Panc1 (cell line): ENCODE measurements at regions not wholly inside any gene's neighbourhood (a gene's known extent, or its start where the extent isn't known, plus 50 kb on each side); places are given as distances from the start of the nearest gene placed in this dataset.

Source experiments
- ATAC-seq: fragments of 200-7000 bp; cut with Tn5 transposase; 2 replicates; pipeline ENCODE4 v1.9.1; 2020; ENCODE audit warnings: mild to moderate bottlenecking, moderate library complexity
- BruUV-seq: library from RNA; stranded (reverse); fragments of 400-500 nt; replicated peaks from 2 replicates; lab custom pipeline; 2021; lab: Mats Ljungman, UMichigan
- CTCF ChIA-PET: fragments of 300-600 bp; sonication (Branson Sonifier 250); formaldehyde crosslinking; loops from one replicate; lab custom pipeline; 2022; ENCODE audit warnings: antibody characterized with exemption; lab: Charles Lee
- POLR2A ChIA-PET: fragments of 300-600 bp; sonication (Branson Sonifier 250); formaldehyde crosslinking; loops from one replicate; lab custom pipeline; 2022; ENCODE audit warnings: antibody characterized with exemption; lab: Charles Lee
- DNase-seq: peaks from one replicate; pipeline ENCODE4 v3.0.0-alpha.2; 2010; ENCODE audit warnings: low read depth, low spot score
- H3K27ac ChIP-seq: 2 replicates; pipeline ENCODE4 v1.5.1; 2011; ENCODE audit warnings: mild to moderate bottlenecking, low read length, inconsistent platforms
- H3K27me3 ChIP-seq: fragments of 200-500 bp; sonication (Bioruptor generic); 2 replicates; pipeline ENCODE4 v1.6.0; 2014; ENCODE audit warnings: low read length, inconsistent platforms; ENCODE audit not compliant: control insufficient read depth, insufficient read depth
- H3K36me3 ChIP-seq: fragments of 200-500 bp; sonication (Bioruptor generic); 2 replicates; pipeline ENCODE4 v1.5.1; 2014; ENCODE audit warnings: inconsistent platforms, mild to moderate bottlenecking, low read length, moderate library complexity; ENCODE audit not compliant: control insufficient read depth, insufficient read depth
- H3K4me1 ChIP-seq: 2 replicates; pipeline ENCODE4 v1.5.1; 2011; ENCODE audit warnings: inconsistent platforms, mild to moderate bottlenecking, low read length, moderate library complexity; ENCODE audit not compliant: control insufficient read depth, insufficient read depth
- H3K4me3 ChIP-seq, 2 experiments: 2 replicates each; pipeline ENCODE4 v1.5.1; 2011 to 2012; ENCODE audit warnings: low read depth in 2 of 2, low read length in 2 of 2, mild to moderate bottlenecking in 2 of 2, inconsistent platforms in 1 of 2, moderate library complexity in 1 of 2
- H3K9me3 ChIP-seq: fragments of 200-500 bp; sonication (Bioruptor generic); 2 replicates; pipeline ENCODE4 v1.5.1; 2014; ENCODE audit warnings: low read depth, mild to moderate bottlenecking, inconsistent platforms, low read length, moderate library complexity; ENCODE audit not compliant: control insufficient read depth, insufficient read depth
- CTCF ChIP-seq: fragments of 450-650 bp; IDR thresholded peaks from 2 replicates; pipeline ENCODE4 v1.5.1; 2017; ENCODE audit warnings: mild to moderate bottlenecking
- POLR2AphosphoS5 ChIP-seq: IDR thresholded peaks from 2 replicates; pipeline ENCODE4 v1.6.1; 2012; ENCODE audit warnings: mild to moderate bottlenecking, low read depth, low read length, moderate library complexity
- SIN3A ChIP-seq: IDR thresholded peaks from 2 replicates; pipeline ENCODE4 v1.6.1; 2012; ENCODE audit warnings: low read depth, mild to moderate bottlenecking, low read length, moderate library complexity, borderline replicate concordance; ENCODE audit not compliant: insufficient read depth
- TCF7L2 ChIP-seq: IDR thresholded peaks from 2 replicates; pipeline ENCODE4 v1.6.1; 2011; ENCODE audit warnings: mild to moderate bottlenecking, low read depth, low read length, inconsistent platforms
- in situ Hi-C: cut with HindIII; loops from 2 replicates; pipeline ENCODE4 v1.10.0; 2016; ENCODE audit warnings: low sequenced_read_pairs, low pct_unique_long_range_greater_than_20kb
- intact Hi-C: fragments of 100-400 bp; cut with micrococcal nuclease; formaldehyde crosslinking; loops from one replicate; pipeline ENCODE4 v1.10.0; 2022; ENCODE audit not compliant: unreplicated experiment
- TF ChIP-seq, protein P1 (sequence below), 2 experiments: IDR thresholded peaks; 2 replicates each; pipeline ENCODE4 v1.6.1; 2011 to 2012; ENCODE audit warnings: low read depth in 2 of 2, control low read depth in 1 of 2, low read length in 1 of 2, mild to moderate bottlenecking in 1 of 2, moderate library complexity in 1 of 2; ENCODE audit not compliant: insufficient read depth in 1 of 2

DNA sequence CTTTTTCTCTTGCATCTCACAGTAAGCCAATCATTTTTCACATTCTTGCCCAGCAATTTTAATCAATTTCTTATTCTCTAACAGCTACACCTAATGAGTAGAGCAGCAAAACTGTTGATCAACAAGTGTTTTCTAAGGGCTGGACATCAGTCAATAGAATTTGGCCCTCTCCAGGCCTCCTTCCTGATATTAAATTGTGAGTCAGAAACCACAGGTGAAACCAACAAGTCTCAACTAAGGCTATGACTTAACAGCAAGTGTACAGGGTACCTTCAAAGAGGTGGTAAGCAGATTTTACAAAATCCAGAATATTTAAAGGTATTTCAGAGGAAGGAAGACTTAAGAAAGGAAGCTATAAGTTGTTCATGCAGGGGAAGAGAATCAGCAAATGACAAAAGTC, 156.5 kb upstream of the ARHGAP24 start:
- Histone ChIP-seq H3K4me3 (no peak overlapping the region), H3K9me3 (no peaks in the 10 kb centered on the region; the same call in 1 of the 2 replicates), H3K27me3 (no peaks in the 10 kb centered on the region), H3K27ac (no peak overlapping the region), H3K36me3 (no peaks in the 10 kb centered on the region), H3K4me1 (no peaks in the 10 kb centered on the region)
- in situ Hi-C loops = no loop called here
- no peak for DNase-seq
- CTCF ChIA-PET = no interaction called here
- no peak for ATAC-seq
- TF ChIP-seq SIN3A (no peak), CTCF (peak; percentile 12; the same call in 1 of the 2 replicates)
- POLR2A ChIA-PET = no interaction called here
- no TSS peak for BruUV-seq
- intact Hi-C loops = no loop called here

GRCh38 chr4:85358831-85359230, 116.1 kb upstream of the ARHGAP24 start:
- H3K27ac ChIP-seq = no peak overlapping the region
- in situ Hi-C loops (no loop called here), intact Hi-C loops (no loop called here)

More at GRCh38 chr4:85358831-85359230, 116.1 kb upstream of the ARHGAP24 start:
- POLR2A ChIA-PET = no interaction called here
- CTCF ChIA-PET = no interaction called here
- Histone ChIP-seq H3K4me1 (no peaks in the 10 kb centered on the region), H3K27me3 (no peaks in the 10 kb centered on the region), H3K9me3 (no peaks in the 10 kb centered on the region), H3K36me3 (no peaks in the 10 kb centered on the region), H3K4me3 (no peak overlapping the region)
- no peak for DNase-seq
- no TSS peak for BruUV-seq
- ATAC-seq = no peak
- no peak for TF ChIP-seq CTCF
- TF ChIP-seq SIN3A = no peak
- TF ChIP-seq POLR2AphosphoS5 = no peak
- TF ChIP-seq, protein P1, sequence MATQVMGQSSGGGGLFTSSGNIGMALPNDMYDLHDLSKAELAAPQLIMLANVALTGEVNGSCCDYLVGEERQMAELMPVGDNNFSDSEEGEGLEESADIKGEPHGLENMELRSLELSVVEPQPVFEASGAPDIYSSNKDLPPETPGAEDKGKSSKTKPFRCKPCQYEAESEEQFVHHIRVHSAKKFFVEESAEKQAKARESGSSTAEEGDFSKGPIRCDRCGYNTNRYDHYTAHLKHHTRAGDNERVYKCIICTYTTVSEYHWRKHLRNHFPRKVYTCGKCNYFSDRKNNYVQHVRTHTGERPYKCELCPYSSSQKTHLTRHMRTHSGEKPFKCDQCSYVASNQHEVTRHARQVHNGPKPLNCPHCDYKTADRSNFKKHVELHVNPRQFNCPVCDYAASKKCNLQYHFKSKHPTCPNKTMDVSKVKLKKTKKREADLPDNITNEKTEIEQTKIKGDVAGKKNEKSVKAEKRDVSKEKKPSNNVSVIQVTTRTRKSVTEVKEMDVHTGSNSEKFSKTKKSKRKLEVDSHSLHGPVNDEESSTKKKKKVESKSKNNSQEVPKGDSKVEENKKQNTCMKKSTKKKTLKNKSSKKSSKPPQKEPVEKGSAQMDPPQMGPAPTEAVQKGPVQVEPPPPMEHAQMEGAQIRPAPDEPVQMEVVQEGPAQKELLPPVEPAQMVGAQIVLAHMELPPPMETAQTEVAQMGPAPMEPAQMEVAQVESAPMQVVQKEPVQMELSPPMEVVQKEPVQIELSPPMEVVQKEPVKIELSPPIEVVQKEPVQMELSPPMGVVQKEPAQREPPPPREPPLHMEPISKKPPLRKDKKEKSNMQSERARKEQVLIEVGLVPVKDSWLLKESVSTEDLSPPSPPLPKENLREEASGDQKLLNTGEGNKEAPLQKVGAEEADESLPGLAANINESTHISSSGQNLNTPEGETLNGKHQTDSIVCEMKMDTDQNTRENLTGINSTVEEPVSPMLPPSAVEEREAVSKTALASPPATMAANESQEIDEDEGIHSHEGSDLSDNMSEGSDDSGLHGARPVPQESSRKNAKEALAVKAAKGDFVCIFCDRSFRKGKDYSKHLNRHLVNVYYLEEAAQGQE (IDR thresholded peaks at IDR 0.05; ENCODE audit: insufficient read depth in 1 of 2, low read depth in 2 of 2, low read length in 1 of 2) = no peak
- no peak for TF ChIP-seq TCF7L2
